ENCODE measurements at regions not wholly inside any gene's neighbourhood (a gene's known extent, or its start where the extent isn't known, plus 50 kb on each side); places are given as distances from the start of the nearest gene placed in this dataset.

DNA sequence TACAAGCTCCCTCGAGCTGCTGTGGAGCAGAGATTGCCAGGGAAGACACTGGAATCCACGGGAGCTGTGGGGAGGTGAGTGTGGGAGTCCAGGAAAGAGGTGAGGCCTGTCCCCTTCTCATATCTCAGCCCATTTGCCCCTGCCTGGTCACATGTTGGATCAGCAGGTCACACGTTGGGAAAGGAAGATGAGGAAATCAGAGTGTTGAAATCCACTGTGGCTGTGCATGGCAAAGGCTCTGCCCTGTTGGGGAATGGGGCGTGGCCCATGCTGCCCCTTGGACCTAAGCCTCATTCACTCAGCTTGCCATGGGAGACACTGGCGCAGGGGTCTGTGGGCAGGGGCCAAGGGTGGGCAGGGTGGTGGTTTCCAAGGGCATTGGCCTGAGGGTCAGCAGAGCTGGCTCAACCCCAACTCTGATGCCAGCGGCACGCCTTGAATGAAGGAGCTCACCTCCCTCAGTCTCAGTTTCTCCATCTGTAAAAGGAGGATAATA lies 85.4 kb upstream of the CPEB4 start:
- intact Hi-C loops (cut with DNase I; ENCODE audit: low total_unique reads) = no loop called here

DNA sequence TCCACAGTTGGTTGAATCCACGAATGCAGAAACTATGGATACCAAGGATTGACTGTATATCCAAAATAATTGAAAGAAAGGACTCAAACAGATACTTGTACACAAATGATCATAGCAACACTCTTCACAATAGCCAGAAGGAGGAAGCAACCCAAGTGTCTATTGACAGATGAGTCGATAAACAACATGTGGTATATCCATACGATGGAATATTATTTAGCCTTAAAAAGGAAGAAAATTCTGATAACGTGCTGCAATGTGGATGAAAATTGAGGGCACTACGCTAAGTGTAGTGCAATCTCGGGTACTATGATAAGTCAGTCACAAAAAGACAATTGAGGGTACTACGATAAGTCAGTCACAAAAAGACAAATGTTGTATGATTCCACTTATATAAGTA lies 83.6 kb upstream of the CPEB4 start:
- TF ChIP-seq, protein P1, sequence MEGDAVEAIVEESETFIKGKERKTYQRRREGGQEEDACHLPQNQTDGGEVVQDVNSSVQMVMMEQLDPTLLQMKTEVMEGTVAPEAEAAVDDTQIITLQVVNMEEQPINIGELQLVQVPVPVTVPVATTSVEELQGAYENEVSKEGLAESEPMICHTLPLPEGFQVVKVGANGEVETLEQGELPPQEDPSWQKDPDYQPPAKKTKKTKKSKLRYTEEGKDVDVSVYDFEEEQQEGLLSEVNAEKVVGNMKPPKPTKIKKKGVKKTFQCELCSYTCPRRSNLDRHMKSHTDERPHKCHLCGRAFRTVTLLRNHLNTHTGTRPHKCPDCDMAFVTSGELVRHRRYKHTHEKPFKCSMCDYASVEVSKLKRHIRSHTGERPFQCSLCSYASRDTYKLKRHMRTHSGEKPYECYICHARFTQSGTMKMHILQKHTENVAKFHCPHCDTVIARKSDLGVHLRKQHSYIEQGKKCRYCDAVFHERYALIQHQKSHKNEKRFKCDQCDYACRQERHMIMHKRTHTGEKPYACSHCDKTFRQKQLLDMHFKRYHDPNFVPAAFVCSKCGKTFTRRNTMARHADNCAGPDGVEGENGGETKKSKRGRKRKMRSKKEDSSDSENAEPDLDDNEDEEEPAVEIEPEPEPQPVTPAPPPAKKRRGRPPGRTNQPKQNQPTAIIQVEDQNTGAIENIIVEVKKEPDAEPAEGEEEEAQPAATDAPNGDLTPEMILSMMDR (IDR thresholded peaks at IDR 0.05) = no peak
- no peak for TF ChIP-seq POLR2A (IDR thresholded peaks at IDR 0.05)
- Histone ChIP-seq H3K27ac (no peak overlapping the region), H3K9me3 (no peaks in the 10 kb centered on the region), H3K36me3 (no peaks in the 10 kb centered on the region), H3K4me1 (no peaks in the 10 kb centered on the region), H3K4me3 (no peak overlapping the region), H3K27me3 (no peaks in the 10 kb centered on the region)
- DNase-seq = no peak
- intact Hi-C loops (cut with DNase I; ENCODE audit: low total_unique reads) = no loop called here

More for the DNA sequence above, 85.4 kb upstream of the CPEB4 start:
- no peak for TF ChIP-seq POLR2A (IDR thresholded peaks at IDR 0.05)
- TF ChIP-seq, protein P1 (IDR thresholded peaks at IDR 0.05) = no peak
- no peaks in the 10 kb centered on the region for H3K4me1 ChIP-seq
- H3K27ac ChIP-seq = no peak overlapping the region
- H3K36me3 ChIP-seq = no peaks in the 10 kb centered on the region
- H3K27me3 ChIP-seq = no peaks in the 10 kb centered on the region
- no peaks in the 10 kb centered on the region for H3K9me3 ChIP-seq
- no peak for DNase-seq
- H3K4me3 ChIP-seq = no peak overlapping the region

DNA sequence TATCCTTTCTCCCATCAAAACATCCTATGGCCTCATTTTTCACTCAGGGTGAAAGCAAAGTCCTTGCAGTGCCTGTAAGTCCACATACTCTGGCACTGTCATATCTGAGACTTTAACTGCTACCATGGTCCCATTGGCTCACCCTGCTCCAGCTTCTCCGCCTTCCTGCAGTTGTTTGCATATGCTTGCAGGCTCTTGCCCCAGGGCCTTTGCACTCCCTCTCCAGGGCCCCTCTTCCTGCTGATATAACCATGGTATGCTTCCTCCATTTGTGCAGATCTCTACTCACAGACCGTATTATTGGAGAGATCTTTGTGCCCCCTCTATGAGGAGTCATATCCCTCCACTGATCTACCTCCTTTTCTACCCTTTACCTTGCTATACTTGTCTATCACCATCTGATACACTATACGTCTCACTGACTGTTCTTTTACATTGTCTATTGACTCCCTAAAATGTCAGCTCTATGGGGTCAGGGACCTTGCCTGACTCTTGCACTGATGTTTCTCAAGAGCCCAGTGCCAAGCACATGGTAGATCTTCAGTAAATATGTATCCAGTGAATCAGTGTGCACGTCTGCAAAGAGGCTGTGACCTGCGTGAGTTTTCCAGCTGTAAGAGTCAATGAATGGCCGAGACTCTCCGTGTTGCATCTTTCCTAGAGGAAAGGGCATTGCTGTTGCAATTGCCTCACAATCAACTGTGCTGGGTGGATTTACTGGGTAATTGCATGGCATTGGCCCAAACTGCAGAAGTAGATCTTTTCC lies 81.7 kb upstream of the CPEB4 start:
- no peak for DNase-seq
- no peak overlapping the region for H3K27ac ChIP-seq
- intact Hi-C loops (cut with DNase I; ENCODE audit: low total_unique reads) = no loop called here

DNA sequence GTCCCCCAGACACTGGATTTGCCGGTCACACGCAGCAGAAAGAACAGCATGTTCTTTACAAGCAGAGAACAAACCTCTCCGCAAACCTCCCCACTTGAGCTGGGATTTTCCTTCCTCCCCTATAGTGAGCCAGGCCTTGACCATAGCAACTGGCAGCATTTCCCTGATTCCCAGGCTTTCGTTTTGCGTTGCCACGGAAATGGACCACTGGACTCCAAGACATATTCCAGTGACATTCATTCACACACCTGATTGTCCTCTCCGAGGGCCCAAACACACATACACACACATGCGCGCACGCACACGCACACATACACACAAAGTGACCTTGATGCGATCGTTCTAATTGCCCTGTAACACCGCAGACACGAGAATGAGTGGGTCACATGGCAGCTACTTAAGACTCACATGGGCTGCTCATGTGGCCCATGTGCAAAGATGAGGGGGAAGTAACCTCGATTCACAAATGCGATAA lies 80.9 kb upstream of the CPEB4 start:
- Histone ChIP-seq H3K9me3 (no peaks in the 10 kb centered on the region), H3K27ac (no peak overlapping the region), H3K4me1 (no peaks in the 10 kb centered on the region), H3K4me3 (no peak overlapping the region), H3K36me3 (no peaks in the 10 kb centered on the region), H3K27me3 (no peaks in the 10 kb centered on the region)
- no peak for TF ChIP-seq POLR2A (IDR thresholded peaks at IDR 0.05)
- TF ChIP-seq, protein P1 (IDR thresholded peaks at IDR 0.05) = no peak
- intact Hi-C loops (cut with DNase I; ENCODE audit: low total_unique reads) = no loop called here
- no peak for DNase-seq

More for the DNA sequence above, 81.7 kb upstream of the CPEB4 start:
- TF ChIP-seq POLR2A (IDR thresholded peaks at IDR 0.05) = no peak
- TF ChIP-seq, protein P1 (IDR thresholded peaks at IDR 0.05) = no peak
- H3K4me3 ChIP-seq = no peak overlapping the region
- no peaks in the 10 kb centered on the region for H3K9me3 ChIP-seq
- H3K36me3 ChIP-seq = no peaks in the 10 kb centered on the region
- H3K4me1 ChIP-seq = no peaks in the 10 kb centered on the region
- no peaks in the 10 kb centered on the region for H3K27me3 ChIP-seq

DNA sequence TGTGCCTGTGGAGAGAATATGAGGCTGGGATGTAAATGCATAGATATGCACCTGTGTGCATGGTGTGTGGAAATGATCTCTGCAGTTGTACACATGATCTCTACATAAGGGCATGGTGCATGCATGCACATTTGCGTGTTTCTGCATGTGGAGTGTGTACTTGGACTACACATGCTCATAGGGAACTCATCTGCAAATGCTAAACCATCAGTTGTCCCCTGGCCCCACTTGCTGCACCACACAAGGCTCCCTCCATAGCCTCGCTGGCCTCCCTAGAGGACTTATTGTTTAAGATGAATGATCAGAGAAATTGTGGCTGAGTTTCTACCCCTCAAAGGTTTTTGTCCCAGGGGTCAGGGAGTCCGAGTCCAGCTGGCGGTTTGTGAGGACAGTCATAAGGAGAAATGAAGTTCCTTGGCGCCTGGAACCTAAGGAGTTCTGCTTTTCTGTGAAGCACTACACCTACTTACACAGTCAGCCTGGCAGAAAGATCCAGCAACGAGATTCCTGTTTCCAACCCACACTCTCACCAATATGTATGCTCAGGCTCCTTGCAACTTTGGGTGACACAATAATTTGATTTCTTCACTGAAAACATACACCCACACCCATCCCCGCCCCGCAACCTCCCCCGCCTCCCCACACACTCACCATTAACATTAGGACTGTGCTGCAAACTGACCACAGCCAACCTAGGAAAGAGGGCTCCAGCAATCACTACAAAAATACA lies 79.9 kb upstream of the CPEB4 start:
- no peaks in the 10 kb centered on the region for H3K9me3 ChIP-seq
- no peak for DNase-seq
- no peak for TF ChIP-seq POLR2A (IDR thresholded peaks at IDR 0.05)
- TF ChIP-seq, protein P1 (IDR thresholded peaks at IDR 0.05) = no peak
- intact Hi-C loops (cut with DNase I; ENCODE audit: low total_unique reads) = no loop called here
- H3K27me3 ChIP-seq = no peaks in the 10 kb centered on the region
- no peak overlapping the region for H3K4me3 ChIP-seq
- H3K36me3 ChIP-seq = no peaks in the 10 kb centered on the region
- H3K4me1 ChIP-seq = no peaks in the 10 kb centered on the region
- H3K27ac ChIP-seq = no peak overlapping the region
